Gastroesophageal sphincter (tissue), 4 donors: ENCODE measurements at regions not wholly inside any gene's neighbourhood (a gene's known extent, or its start where the extent isn't known, plus 50 kb on each side); places are given as distances from the start of the nearest gene placed in this dataset.

Experiments
- ATAC-seq: fragments of 150-250 bp; one replicate; pipeline ENCODE4 v1.9.1; 2016; ENCODE audit warnings: mild to moderate bottlenecking, moderate library complexity
- H3K27ac ChIP-seq, 4 donors: fragments of 200-600 bp; sonication (generic) in 3 of 4; 1 replicate in 3 of 4; 2 replicates in 1 of 4; pipeline ENCODE4 v1.5.1; 2016 to 2019
- H3K27me3 ChIP-seq: fragments of 200-600 bp; sonication (generic); one replicate; pipeline ENCODE4 v1.5.1; 2019
- H3K36me3 ChIP-seq, 2 donors: fragments of 200-600 bp; sonication (generic); one replicate each; pipeline ENCODE4 v1.5.1; 2019; ENCODE audit warnings: control low read depth in 1 of 2
- H3K4me1 ChIP-seq, 3 donors: fragments of 200-600 bp; sonication (generic); 1 replicate in 2 of 3; 2 replicates in 1 of 3; pipeline ENCODE4 v1.5.1; 2016 to 2019; ENCODE audit warnings: control low read depth in 2 of 3
- H3K4me3 ChIP-seq, 2 donors: fragments of 200-600 bp; sonication (generic); one replicate each; pipeline ENCODE4 v1.5.1; 2019; ENCODE audit warnings: mild to moderate bottlenecking in 1 of 2, moderate library complexity in 1 of 2
- H3K9me3 ChIP-seq, 3 donors: fragments of 200-600 bp; sonication (generic); one replicate each; pipeline ENCODE4 v1.5.1; 2017 to 2019; ENCODE audit warnings: control low read depth in 2 of 3
- EP300 ChIP-seq: sonication (generic); formaldehyde crosslinking; IDR thresholded peaks from one replicate; pipeline ENCODE4 v1.6.1; 2017; ENCODE audit warnings: antibody characterized with exemption, mild to moderate bottlenecking
- POLR2A ChIP-seq, 2 donors: fragments of 450-650 bp; IDR thresholded peaks; one replicate each; pipeline ENCODE4 v1.6.1; 2017; ENCODE audit warnings: antibody characterized with exemption in 2 of 2, mild to moderate bottlenecking in 2 of 2, moderate library complexity in 1 of 2
- POLR2AphosphoS5 ChIP-seq: sonication (generic); formaldehyde crosslinking; IDR thresholded peaks from one replicate; pipeline ENCODE4 v1.6.1; 2017; ENCODE audit warnings: antibody characterized with exemption
- WGBS, 2 donors: methylation state at CpG; one replicate each; pipeline ENCODE4 v1.1.5; 2018; ENCODE audit warnings: low coverage in 1 of 2; 5-methylcytosine and 5-hydroxymethylcytosine counted together
- TF ChIP-seq, protein P1 (sequence below), 4 experiments: fragments of 200-600 bp in 2 of 4; fragments of 450-650 bp in 2 of 4; sonication (generic) in 1 of 4; IDR thresholded peaks; one replicate each; pipeline ENCODE4 v1.5.1; 2017 to 2019; ENCODE audit warnings: antibody characterized with exemption in 4 of 4, mild to moderate bottlenecking in 2 of 4, moderate library complexity in 2 of 4

DNA sequence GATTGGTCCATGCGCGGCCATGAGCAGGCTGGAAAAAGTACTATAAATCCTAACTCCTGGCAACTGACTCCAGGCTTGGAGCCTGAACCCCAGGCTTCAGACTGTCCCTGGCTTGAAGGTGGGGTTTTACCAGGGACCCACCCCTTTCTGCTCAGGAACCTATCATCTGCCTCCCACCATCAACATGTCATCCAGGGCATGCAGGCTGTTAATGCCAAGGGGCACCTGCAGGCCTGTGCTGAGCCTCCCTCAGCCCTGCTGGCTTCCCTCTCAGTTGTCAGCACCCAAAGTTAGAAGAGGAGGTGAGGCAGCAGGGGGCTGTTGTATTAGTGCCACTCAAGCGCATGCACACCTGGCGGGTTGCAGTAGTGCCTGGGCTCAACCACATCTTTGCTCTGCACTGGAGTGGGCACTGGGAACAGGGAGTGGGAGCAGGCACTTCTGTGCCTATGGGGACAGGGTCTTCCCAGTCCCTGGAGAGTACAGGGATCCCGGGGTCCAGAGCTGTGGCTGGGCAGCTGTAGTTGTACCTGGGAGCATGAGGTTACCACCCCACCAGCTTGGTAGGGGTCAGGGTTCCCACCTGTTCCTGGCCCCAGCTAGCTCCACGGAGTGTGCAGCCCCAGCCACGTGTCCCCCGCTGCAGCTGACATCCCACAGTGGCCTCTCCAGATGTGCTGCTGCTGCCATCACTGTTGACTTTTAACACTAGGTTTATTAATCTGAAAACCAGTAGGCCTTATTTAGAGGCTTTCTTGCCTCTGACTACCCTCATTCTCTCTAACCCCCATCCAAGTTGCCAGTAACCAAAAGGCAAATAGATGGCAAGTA lies 306.2 kb upstream of the RIOK2 start:
- ATAC-seq: no peak
- TF ChIP-seq, protein P1, sequence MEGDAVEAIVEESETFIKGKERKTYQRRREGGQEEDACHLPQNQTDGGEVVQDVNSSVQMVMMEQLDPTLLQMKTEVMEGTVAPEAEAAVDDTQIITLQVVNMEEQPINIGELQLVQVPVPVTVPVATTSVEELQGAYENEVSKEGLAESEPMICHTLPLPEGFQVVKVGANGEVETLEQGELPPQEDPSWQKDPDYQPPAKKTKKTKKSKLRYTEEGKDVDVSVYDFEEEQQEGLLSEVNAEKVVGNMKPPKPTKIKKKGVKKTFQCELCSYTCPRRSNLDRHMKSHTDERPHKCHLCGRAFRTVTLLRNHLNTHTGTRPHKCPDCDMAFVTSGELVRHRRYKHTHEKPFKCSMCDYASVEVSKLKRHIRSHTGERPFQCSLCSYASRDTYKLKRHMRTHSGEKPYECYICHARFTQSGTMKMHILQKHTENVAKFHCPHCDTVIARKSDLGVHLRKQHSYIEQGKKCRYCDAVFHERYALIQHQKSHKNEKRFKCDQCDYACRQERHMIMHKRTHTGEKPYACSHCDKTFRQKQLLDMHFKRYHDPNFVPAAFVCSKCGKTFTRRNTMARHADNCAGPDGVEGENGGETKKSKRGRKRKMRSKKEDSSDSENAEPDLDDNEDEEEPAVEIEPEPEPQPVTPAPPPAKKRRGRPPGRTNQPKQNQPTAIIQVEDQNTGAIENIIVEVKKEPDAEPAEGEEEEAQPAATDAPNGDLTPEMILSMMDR (IDR thresholded peaks at IDR 0.05): no peak
- TF ChIP-seq POLR2A (IDR thresholded peaks at IDR 0.05) (no peak), EP300 (no peak), POLR2AphosphoS5 (no peak)

DNA sequence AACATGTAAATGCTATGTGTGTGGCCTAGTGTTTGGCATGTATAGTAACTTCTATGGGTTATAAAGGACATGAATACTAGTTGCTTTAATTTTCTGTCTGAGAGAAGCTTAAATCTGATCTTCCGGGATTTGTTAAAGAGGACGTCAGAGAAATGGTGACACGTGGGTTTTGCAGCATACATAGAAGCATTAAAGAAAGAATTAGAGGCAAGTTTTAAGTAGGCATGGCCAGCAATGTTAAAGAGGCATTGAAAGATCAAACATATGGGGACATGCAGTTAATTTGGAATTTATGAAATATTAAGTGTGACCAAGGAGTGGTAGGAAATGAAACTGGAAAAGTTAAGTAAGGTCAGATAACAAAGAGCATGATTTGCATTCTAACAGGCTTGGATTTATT lies 311.4 kb upstream of the RIOK2 start:
- Histone ChIP-seq H3K9me3 (no peaks in the 10 kb centered on the region), H3K27ac (peak overlapping the region in 1 of 4 donors; percentile 23), H3K4me1 (peaks cover 2 to 29% (median 2%) of the 10 kb centered on the region in 3 donors), H3K4me3 (no peak overlapping the region), H3K36me3 (no peaks in the 10 kb centered on the region), H3K27me3 (no peaks in the 10 kb centered on the region)
- TF ChIP-seq POLR2A (IDR thresholded peaks at IDR 0.05) (no peak), POLR2AphosphoS5 (no peak), EP300 (no peak)
- TF ChIP-seq, protein P1 (IDR thresholded peaks at IDR 0.05): no peak
- WGBS, 2 donors: 74 to 75% methylated on average over 3 of the region's 3 CpGs
- no peak for ATAC-seq

More for the DNA sequence above, 306.2 kb upstream of the RIOK2 start:
- Histone ChIP-seq H3K36me3 (no peaks in the 10 kb centered on the region), H3K4me1 (no peaks in the 10 kb centered on the region), H3K27ac (no peak overlapping the region), H3K27me3 (no peaks in the 10 kb centered on the region), H3K4me3 (no peak overlapping the region), H3K9me3 (no peaks in the 10 kb centered on the region)
- WGBS, 2 donors: 83% methylated on average over 1 of the region's 8 CpGs; no CpG with 5 or more reads in 1 of the 2 donors

DNA sequence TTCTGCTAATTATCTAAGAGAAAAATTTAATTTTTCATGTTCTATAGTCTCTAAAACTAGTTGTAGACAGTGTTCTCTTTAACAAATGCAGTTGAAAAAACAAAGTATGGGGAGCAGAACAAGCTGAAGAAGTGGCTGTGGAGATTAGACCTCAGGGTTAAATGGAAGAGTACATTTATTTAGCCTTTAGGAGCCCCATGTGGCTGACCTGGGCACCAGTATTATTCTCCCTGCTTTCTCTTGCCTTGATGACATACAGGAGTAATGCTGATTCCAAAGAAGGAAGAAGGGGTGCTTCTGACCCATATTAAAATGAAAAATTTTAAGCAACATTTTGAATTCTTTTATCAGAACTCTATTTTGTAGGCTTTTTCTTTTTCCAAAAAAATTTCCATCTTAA lies 312.3 kb upstream of the RIOK2 start:
- Histone ChIP-seq H3K9me3 (no peaks in the 10 kb centered on the region), H3K27me3 (no peaks in the 10 kb centered on the region), H3K4me3 (no peak overlapping the region), H3K4me1 (peaks cover 2 to 37% (median 6%) of the 10 kb centered on the region in 3 donors), H3K36me3 (no peaks in the 10 kb centered on the region), H3K27ac (peak overlapping the region in 2 of 4 donors; percentile 3 to 26)
- no peak for ATAC-seq
- no peak for TF ChIP-seq POLR2A (IDR thresholded peaks at IDR 0.05)
- TF ChIP-seq EP300: no peak
- no peak for TF ChIP-seq POLR2AphosphoS5
- TF ChIP-seq, protein P1 (IDR thresholded peaks at IDR 0.05): no peak

DNA sequence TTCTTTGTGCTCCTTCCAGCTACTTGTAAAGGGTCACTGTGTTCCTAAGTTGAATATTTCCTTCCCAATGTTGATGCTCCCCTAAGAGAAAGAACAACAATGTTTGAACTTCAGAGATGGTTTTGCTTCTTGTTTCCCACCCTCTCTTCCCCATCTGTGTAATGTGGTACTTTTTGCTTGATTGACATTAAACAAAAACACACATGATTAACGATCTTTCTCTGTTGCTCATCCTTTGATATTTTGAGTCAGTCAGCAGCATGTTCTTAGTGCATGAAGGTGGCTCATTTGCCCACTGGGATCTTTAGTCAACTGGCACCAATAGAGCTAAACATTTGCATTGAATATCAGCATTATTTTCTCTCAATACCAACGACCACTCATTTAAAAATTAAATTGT lies 313.0 kb upstream of the RIOK2 start:
- no peak for ATAC-seq
- H3K27me3 ChIP-seq: no peaks in the 10 kb centered on the region
- H3K36me3 ChIP-seq: no peaks in the 10 kb centered on the region
- no peak overlapping the region for H3K27ac ChIP-seq
- no peaks in the 10 kb centered on the region for H3K9me3 ChIP-seq
- 75 to 77% methylated on average over 2 of the region's 2 CpGs for WGBS, 2 donors
- no peak overlapping the region for H3K4me3 ChIP-seq
- peaks cover 2 to 45% (median 6%) of the 10 kb centered on the region in 3 donors for H3K4me1 ChIP-seq
- TF ChIP-seq POLR2A (IDR thresholded peaks at IDR 0.05) (no peak), POLR2AphosphoS5 (no peak), EP300 (no peak)
- TF ChIP-seq, protein P1 (IDR thresholded peaks at IDR 0.05): no peak

DNA sequence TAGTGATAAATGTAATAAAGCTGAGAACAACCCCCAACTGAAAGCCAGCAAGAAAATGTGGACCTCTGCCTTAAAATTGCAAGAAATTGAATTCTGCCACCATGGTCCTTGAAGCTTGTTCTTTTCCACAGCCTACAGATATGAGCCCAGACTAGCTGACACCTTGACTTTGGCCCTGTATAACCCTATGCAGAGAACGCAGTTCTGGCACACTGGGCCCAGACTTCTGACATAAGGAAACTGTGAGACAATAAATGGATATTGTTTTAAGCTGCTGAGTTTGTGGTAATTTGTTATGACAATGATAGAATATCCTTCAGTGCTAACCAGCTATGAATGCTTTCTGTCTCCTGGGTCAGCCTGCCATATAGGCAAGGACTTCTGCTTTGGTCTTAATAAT lies 315.6 kb upstream of the RIOK2 start:
- peaks cover 2 to 50% (median 6%) of the 10 kb centered on the region in 3 donors for H3K4me1 ChIP-seq
- no peak for TF ChIP-seq EP300
- TF ChIP-seq POLR2AphosphoS5: no peak
- TF ChIP-seq, protein P1 (IDR thresholded peaks at IDR 0.05): no peak
- TF ChIP-seq POLR2A (IDR thresholded peaks at IDR 0.05): no peak
- 20 to 50% methylated on average over 1 of the region's 1 CpG for WGBS, 2 donors
- H3K36me3 ChIP-seq: no peaks in the 10 kb centered on the region
- peak overlapping the region; percentile 82 to 98 (median 87) for H3K27ac ChIP-seq
- no peak for ATAC-seq
- no peaks in the 10 kb centered on the region for H3K27me3 ChIP-seq
- no peak overlapping the region for H3K4me3 ChIP-seq
- H3K9me3 ChIP-seq: no peaks in the 10 kb centered on the region
